Loucy (cell line): ENCODE measurements at regions not wholly inside any gene's neighbourhood (a gene's known extent, or its start where the extent isn't known, plus 50 kb on each side); places are given as distances from the start of the nearest gene placed in this dataset.

Experiments
- CTCF ChIP-seq: fragments of 200-600 bp; sonication (generic); conservative IDR thresholded peaks from 2 replicates; pipeline ENCODE4 v1.5.1; 2014; ENCODE audit warnings: mild to moderate bottlenecking, antibody characterized with exemption, low read length
- EZH2phosphoT487 ChIP-seq: fragments of 200-600 bp; IDR thresholded peaks from 2 replicates; pipeline ENCODE4 v1.6.1; 2018; ENCODE audit warnings: antibody characterized with exemption, mild to moderate bottlenecking, moderate library complexity, borderline replicate concordance

DNA sequence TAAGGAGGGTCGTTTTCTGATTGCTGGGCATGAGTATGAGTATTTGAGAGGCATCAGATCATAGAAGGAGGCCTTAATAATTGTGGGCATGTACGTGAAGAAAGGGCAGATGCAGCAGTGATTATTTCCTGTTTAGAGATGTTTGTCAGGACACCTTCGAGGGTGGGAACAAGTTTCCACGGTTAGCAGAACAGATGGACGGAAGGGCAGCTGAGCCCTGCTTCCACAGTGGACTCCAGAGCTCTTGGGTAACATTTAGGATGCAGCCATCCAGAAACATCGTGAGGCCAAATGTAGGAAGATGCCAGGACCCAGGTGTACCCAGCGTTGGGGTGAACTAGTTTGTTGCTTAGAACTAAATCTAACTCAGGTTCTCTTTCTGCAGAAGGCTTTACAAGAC, 231.3 kb upstream of the FAT1 start:
- TF ChIP-seq CTCF = no peak
- no peak for TF ChIP-seq EZH2phosphoT487
